CD14-positive monocyte (primary cell): ENCODE measurements at regions not wholly inside any gene's neighbourhood (a gene's known extent, or its start where the extent isn't known, plus 50 kb on each side); places are given as distances from the start of the nearest gene placed in this dataset. TPM values are rescaled to one million over a fixed set of nuclear protein-coding genes. Genes with fewer than 3 reads are reported as not detected.

Source experiments
- DNase-seq, 3 donors: peaks; one replicate each; pipeline ENCODE4 v3.0.0-alpha.2; 2011 to 2022
- H2AFZ ChIP-seq: 2 replicates; pipeline ENCODE4 v1.6.0; 2012; ENCODE audit warnings: mild to moderate bottlenecking, low read depth, low read length, inconsistent platforms; ENCODE audit not compliant: insufficient read depth, poor library complexity, severe bottlenecking
- H3K27ac ChIP-seq, 2 donors: 1 replicate in 1 of 2; 2 replicates in 1 of 2; pipeline ENCODE4 v1.5.1; 2012 to 2013; ENCODE audit warnings: low read length in 2 of 2, control low read depth in 1 of 2, inconsistent platforms in 1 of 2, low read depth in 1 of 2, mild to moderate bottlenecking in 1 of 2
- H3K27me3 ChIP-seq, 2 donors: one replicate each; pipeline versions ENCODE4 v1.6.0 to v1.6.1; 2011 to 2013; ENCODE audit warnings: low read length in 2 of 2; ENCODE audit not compliant: control insufficient read depth in 2 of 2, insufficient read depth in 2 of 2
- H3K36me3 ChIP-seq, 2 donors: replicated peaks in 1 of 2; 1 replicate in 1 of 2; 2 replicates in 1 of 2; pipeline versions ENCODE4 v1.5.1 to v1.6.1; 2012 to 2013; ENCODE audit warnings: low read length in 2 of 2, control low read depth in 1 of 2, inconsistent platforms in 1 of 2, mild to moderate bottlenecking in 1 of 2; ENCODE audit not compliant: insufficient read depth in 2 of 2, control insufficient read depth in 1 of 2
- H3K4me1 ChIP-seq, 2 donors: 1 replicate in 1 of 2; 2 replicates in 1 of 2; pipeline versions ENCODE4 v1.5.1 to v1.6.1; 2012 to 2013; ENCODE audit warnings: low read length in 2 of 2, control low read depth in 1 of 2, inconsistent platforms in 1 of 2, mild to moderate bottlenecking in 1 of 2, moderate library complexity in 1 of 2; ENCODE audit not compliant: insufficient read depth in 2 of 2, control insufficient read depth in 1 of 2
- H3K4me2 ChIP-seq: replicated peaks from 2 replicates; pipeline ENCODE3; 2012; ENCODE audit warnings: low read length, moderate library complexity, mild to moderate bottlenecking; ENCODE audit not compliant: poor library complexity, severe bottlenecking; ENCODE audit errors: extremely low read depth
- H3K4me3 ChIP-seq, 3 experiments: fragments of 200-600 bp in 1 of 3; sonication (generic) in 1 of 3; replicated peaks in 1 of 3; 1 replicate in 2 of 3; 2 replicates in 1 of 3; pipeline ENCODE4 v1.5.1; 2011 to 2013; ENCODE audit warnings: low read length in 3 of 3, mild to moderate bottlenecking in 3 of 3, control low read depth in 2 of 3, low read depth in 2 of 3, inconsistent platforms in 1 of 3, moderate library complexity in 1 of 3
- H3K79me2 ChIP-seq: 2 replicates; pipeline ENCODE4 v1.6.0; 2012; ENCODE audit warnings: mild to moderate bottlenecking, control low read depth, inconsistent platforms, low read length, moderate library complexity; ENCODE audit not compliant: insufficient read depth
- H3K9ac ChIP-seq: 2 replicates; pipeline ENCODE4 v1.6.0; 2017; ENCODE audit warnings: low read length, mild to moderate bottlenecking; ENCODE audit not compliant: insufficient read depth, poor library complexity, severe bottlenecking
- H3K9me3 ChIP-seq, 2 donors: replicated peaks in 1 of 2; 1 replicate in 1 of 2; 2 replicates in 1 of 2; pipeline versions ENCODE4 v1.5.1 to v1.6.1; 2012 to 2013; ENCODE audit warnings: low read length in 2 of 2, control low read depth in 1 of 2; ENCODE audit not compliant: control insufficient read depth in 1 of 2, insufficient read depth in 1 of 2
- H4K20me1 ChIP-seq: 2 replicates; pipeline ENCODE4 v1.6.0; 2012; ENCODE audit warnings: mild to moderate bottlenecking, low read length, control low read depth, moderate library complexity; ENCODE audit not compliant: insufficient read depth
- H3K27ac Mint-ChIP-seq, 7 donors: one replicate each; pipeline ENCODE4 v1.8.0; 2020; ENCODE audit warnings: mild to moderate bottlenecking in 7 of 7, mixed read lengths in 7 of 7, moderate library complexity in 6 of 7, inconsistent platforms in 2 of 7
- H3K27me3 Mint-ChIP-seq, 3 donors: one replicate each; pipeline ENCODE4 v1.8.0; 2021 to 2022; ENCODE audit warnings: low read depth in 3 of 3, mild to moderate bottlenecking in 3 of 3, mixed read lengths in 3 of 3, moderate library complexity in 3 of 3, inconsistent platforms in 1 of 3
- H3K36me3 Mint-ChIP-seq, 2 donors: one replicate each; pipeline ENCODE4 v1.8.0; 2020; ENCODE audit warnings: mixed read lengths in 2 of 2, inconsistent platforms in 1 of 2, mild to moderate bottlenecking in 1 of 2
- H3K4me1 Mint-ChIP-seq: one replicate; pipeline ENCODE4 v1.8.0; 2020; ENCODE audit warnings: mild to moderate bottlenecking, mixed read lengths
- H3K4me3 Mint-ChIP-seq, 2 donors: one replicate each; pipeline ENCODE4 v1.8.0; 2020; ENCODE audit warnings: mild to moderate bottlenecking in 2 of 2, mixed read lengths in 2 of 2, moderate library complexity in 1 of 2
- H3K9me3 Mint-ChIP-seq, 7 donors: one replicate each; pipeline ENCODE4 v1.8.0; 2020 to 2022; ENCODE audit warnings: mixed read lengths in 7 of 7, mild to moderate bottlenecking in 6 of 7, moderate library complexity in 6 of 7, inconsistent platforms in 2 of 7
- WGBS: methylation state at CpG from one replicate; pipeline ENCODE4 v1.1.5; 2013; ENCODE audit warnings: missing lambda C conversion rate; ENCODE audit not compliant: insufficient coverage; 5-methylcytosine and 5-hydroxymethylcytosine counted together
- intact Hi-C, 2 donors: fragments of 100-400 bp; cut with micrococcal nuclease; formaldehyde crosslinking; loops; one replicate each; pipeline versions ENCODE4 v1.15.0 to v1.15.1; 2023
- small RNA-seq: library from RNA; depleted of rRNA; stranded (forward); fragments of <200 nt; gene quantifications from one replicate; pipeline ENCODE3, GENCODE V24; 2012; ENCODE audit warnings: low read depth; ENCODE audit not compliant: insufficient read length
- TF ChIP-seq, protein P1 (sequence below): fragments of 200-600 bp; IDR thresholded peaks from one replicate; pipeline ENCODE4 v1.8.0; 2022; ENCODE audit warnings: antibody characterized with exemption, mild to moderate bottlenecking

GRCh38 chr7:64131696-64132095, 75.3 kb upstream of the ZNF735 start:
- WGBS = 71% methylated on average over 1 of the region's 3 CpGs
- H3K4me1 ChIP-seq = no peaks in the 10 kb centered on the region

More at GRCh38 chr7:64131696-64132095, 75.3 kb upstream of the ZNF735 start:
- Histone ChIP-seq H4K20me1 (no peaks in the 10 kb centered on the region), H3K79me2 (no peaks in the 10 kb centered on the region), H3K36me3 (no peaks in the 10 kb centered on the region), H3K27ac (no peak overlapping the region), H3K4me2 (no peak overlapping the region), H3K27me3 (no peaks in the 10 kb centered on the region), H3K4me3 (no peak overlapping the region), H2AFZ (no peak overlapping the region), H3K9ac (no peak overlapping the region), H3K9me3 (peaks cover 80 to 87% of the 10 kb centered on the region in 2 donors)
- intact Hi-C loops = no loop called here
- Mint-ChIP-seq H3K27ac (no peak overlapping the region), H3K36me3 (no peaks in the 10 kb centered on the region), H3K27me3 (peaks cover 0 to 3% (median 0%) of the 10 kb centered on the region in 3 donors), H3K9me3 (peaks cover 31 to 80% (median 67%) of the 10 kb centered on the region in 7 donors), H3K4me1 (no peaks in the 10 kb centered on the region), H3K4me3 (no peak overlapping the region)
- TF ChIP-seq, protein P1, sequence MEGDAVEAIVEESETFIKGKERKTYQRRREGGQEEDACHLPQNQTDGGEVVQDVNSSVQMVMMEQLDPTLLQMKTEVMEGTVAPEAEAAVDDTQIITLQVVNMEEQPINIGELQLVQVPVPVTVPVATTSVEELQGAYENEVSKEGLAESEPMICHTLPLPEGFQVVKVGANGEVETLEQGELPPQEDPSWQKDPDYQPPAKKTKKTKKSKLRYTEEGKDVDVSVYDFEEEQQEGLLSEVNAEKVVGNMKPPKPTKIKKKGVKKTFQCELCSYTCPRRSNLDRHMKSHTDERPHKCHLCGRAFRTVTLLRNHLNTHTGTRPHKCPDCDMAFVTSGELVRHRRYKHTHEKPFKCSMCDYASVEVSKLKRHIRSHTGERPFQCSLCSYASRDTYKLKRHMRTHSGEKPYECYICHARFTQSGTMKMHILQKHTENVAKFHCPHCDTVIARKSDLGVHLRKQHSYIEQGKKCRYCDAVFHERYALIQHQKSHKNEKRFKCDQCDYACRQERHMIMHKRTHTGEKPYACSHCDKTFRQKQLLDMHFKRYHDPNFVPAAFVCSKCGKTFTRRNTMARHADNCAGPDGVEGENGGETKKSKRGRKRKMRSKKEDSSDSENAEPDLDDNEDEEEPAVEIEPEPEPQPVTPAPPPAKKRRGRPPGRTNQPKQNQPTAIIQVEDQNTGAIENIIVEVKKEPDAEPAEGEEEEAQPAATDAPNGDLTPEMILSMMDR = no peak
- no peak for DNase-seq

Small RNAs in the stretch of these regions (small RNA-seq; reads per million reads assigned to genes)
- gene MTND4LP2 = not detected
